ENCODE measurements at regions not wholly inside any gene's neighbourhood (a gene's known extent, or its start where the extent isn't known, plus 50 kb on each side); places are given as distances from the start of the nearest gene placed in this dataset.

DNA sequence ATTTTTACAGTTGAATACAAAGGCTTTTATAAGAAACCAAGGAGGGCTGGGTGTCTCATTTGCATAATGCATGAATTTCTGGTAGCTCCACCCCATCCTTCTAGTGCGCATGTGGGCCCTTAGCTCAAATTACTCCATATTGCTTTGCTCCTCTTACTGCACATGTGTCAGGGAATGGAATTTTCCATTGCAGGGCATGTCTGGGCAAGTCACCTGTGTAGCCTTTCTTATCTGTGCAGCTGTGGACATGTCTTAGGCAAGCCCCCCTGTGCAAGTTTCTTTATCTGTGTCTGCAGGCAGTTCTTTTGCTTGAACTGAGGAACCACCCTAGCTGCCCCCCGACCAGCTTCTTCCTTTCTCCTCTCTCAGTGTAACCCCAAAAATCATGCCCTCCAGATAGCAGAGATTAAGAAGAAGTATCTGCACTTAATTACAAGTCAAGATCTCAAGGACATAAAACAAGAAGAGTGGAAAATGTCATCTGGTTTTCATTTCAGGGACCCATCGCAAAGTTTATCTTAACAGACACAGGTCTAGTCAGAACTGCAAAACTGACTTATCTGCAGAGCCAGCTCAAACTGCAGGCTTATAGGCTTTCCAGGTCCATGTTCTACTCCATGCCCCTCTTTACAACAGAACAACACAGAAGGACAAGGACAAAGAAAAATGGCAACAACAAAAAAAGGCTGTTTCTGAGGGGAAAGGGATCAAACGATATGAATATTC lies 137.9 kb upstream of the HS3ST4 start:
- TF ChIP-seq ESRRA (IDR thresholded peaks at IDR 0.05; ENCODE audit: borderline replicate concordance, low read length) (no peak), RFX5 (IDR thresholded peaks at IDR 0.05) (no peak), POLR2A (IDR thresholded peaks at IDR 0.05; ENCODE audit: low read length) (no peak), RAD21 (conservative IDR thresholded peaks at IDR 0.05 in 1 of 2, IDR thresholded peaks at IDR 0.05 in 1 of 2) (no peak), TP53 (CRISPR knock-in tag; IDR thresholded peaks at IDR 0.05) (no peak), EP300 (IDR thresholded peaks at IDR 0.05) (no peak), JUNB (IDR thresholded peaks at IDR 0.05) (no peak), PHF8 (IDR thresholded peaks at IDR 0.05; ENCODE audit: borderline replicate concordance, low read depth) (no peak)
- TF ChIP-seq, protein P1, sequence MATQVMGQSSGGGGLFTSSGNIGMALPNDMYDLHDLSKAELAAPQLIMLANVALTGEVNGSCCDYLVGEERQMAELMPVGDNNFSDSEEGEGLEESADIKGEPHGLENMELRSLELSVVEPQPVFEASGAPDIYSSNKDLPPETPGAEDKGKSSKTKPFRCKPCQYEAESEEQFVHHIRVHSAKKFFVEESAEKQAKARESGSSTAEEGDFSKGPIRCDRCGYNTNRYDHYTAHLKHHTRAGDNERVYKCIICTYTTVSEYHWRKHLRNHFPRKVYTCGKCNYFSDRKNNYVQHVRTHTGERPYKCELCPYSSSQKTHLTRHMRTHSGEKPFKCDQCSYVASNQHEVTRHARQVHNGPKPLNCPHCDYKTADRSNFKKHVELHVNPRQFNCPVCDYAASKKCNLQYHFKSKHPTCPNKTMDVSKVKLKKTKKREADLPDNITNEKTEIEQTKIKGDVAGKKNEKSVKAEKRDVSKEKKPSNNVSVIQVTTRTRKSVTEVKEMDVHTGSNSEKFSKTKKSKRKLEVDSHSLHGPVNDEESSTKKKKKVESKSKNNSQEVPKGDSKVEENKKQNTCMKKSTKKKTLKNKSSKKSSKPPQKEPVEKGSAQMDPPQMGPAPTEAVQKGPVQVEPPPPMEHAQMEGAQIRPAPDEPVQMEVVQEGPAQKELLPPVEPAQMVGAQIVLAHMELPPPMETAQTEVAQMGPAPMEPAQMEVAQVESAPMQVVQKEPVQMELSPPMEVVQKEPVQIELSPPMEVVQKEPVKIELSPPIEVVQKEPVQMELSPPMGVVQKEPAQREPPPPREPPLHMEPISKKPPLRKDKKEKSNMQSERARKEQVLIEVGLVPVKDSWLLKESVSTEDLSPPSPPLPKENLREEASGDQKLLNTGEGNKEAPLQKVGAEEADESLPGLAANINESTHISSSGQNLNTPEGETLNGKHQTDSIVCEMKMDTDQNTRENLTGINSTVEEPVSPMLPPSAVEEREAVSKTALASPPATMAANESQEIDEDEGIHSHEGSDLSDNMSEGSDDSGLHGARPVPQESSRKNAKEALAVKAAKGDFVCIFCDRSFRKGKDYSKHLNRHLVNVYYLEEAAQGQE (IDR thresholded peaks at IDR 0.05), result no peak
- TF ChIP-seq, protein P2, sequence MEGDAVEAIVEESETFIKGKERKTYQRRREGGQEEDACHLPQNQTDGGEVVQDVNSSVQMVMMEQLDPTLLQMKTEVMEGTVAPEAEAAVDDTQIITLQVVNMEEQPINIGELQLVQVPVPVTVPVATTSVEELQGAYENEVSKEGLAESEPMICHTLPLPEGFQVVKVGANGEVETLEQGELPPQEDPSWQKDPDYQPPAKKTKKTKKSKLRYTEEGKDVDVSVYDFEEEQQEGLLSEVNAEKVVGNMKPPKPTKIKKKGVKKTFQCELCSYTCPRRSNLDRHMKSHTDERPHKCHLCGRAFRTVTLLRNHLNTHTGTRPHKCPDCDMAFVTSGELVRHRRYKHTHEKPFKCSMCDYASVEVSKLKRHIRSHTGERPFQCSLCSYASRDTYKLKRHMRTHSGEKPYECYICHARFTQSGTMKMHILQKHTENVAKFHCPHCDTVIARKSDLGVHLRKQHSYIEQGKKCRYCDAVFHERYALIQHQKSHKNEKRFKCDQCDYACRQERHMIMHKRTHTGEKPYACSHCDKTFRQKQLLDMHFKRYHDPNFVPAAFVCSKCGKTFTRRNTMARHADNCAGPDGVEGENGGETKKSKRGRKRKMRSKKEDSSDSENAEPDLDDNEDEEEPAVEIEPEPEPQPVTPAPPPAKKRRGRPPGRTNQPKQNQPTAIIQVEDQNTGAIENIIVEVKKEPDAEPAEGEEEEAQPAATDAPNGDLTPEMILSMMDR (IDR thresholded peaks at IDR 0.05), result no peak
- TF ChIP-seq, protein P3, sequence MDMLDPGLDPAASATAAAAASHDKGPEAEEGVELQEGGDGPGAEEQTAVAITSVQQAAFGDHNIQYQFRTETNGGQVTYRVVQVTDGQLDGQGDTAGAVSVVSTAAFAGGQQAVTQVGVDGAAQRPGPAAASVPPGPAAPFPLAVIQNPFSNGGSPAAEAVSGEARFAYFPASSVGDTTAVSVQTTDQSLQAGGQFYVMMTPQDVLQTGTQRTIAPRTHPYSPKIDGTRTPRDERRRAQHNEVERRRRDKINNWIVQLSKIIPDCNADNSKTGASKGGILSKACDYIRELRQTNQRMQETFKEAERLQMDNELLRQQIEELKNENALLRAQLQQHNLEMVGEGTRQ (IDR thresholded peaks at IDR 0.05), result no peak
